Endothelial cell of umbilical vein (primary cell): ENCODE measurements at regions not wholly inside any gene's neighbourhood (a gene's known extent, or its start where the extent isn't known, plus 50 kb on each side); places are given as distances from the start of the nearest gene placed in this dataset.

Experiments used
- BruUV-seq: library from RNA; stranded (reverse); fragments of 400-500 nt; replicated peaks from 2 replicates; lab custom pipeline; 2021; lab: Mats Ljungman, UMichigan
- CTCF ChIA-PET: fragments of 300-600, 350-600 bp; sonication (Branson Sonifier 250); formaldehyde crosslinking; loops from one replicate; lab custom pipeline; 2021; ENCODE audit warnings: antibody characterized with exemption, inconsistent platforms; lab: Charles Lee
- POLR2A ChIA-PET: fragments of 300-600, 350-600 bp; sonication (Branson Sonifier 250); formaldehyde crosslinking; loops from one replicate; lab custom pipeline; 2021; ENCODE audit warnings: antibody characterized with exemption, inconsistent platforms; lab: Charles Lee
- DNase-seq: peaks from one replicate; pipeline ENCODE4 v3.0.0-alpha.2; 2011; ENCODE audit warnings: low read depth, low spot score
- FAIRE-seq: peaks from 2 replicates; lab custom pipeline; 2011; peaks lifted over from hg19 to GRCh38; lab: Jason Lieb, UNC
- H2AFZ ChIP-seq: 2 replicates; pipeline ENCODE4 v1.6.0; 2012; ENCODE audit warnings: low read depth, low read length, control low read depth, inconsistent platforms
- H3K27ac ChIP-seq: 2 replicates; pipeline ENCODE4 v1.5.1; 2011; ENCODE audit warnings: low read depth, mild to moderate bottlenecking, control low read depth, low read length, moderate library complexity; ENCODE audit not compliant: insufficient read depth
- H3K27me3 ChIP-seq, 2 experiments: 2 replicates each; pipeline versions ENCODE4 v1.6.0 to v1.6.1; 2011; ENCODE audit warnings: low read length in 2 of 2, mixed read lengths in 1 of 2; ENCODE audit not compliant: control insufficient read depth in 2 of 2, insufficient read depth in 2 of 2
- H3K36me3 ChIP-seq, 2 experiments: 2 replicates in 1 of 2; 3 replicates in 1 of 2; pipeline ENCODE4 v1.5.1; 2011; ENCODE audit warnings: low read length in 2 of 2, mild to moderate bottlenecking in 1 of 2, moderate library complexity in 1 of 2; ENCODE audit not compliant: control insufficient read depth in 2 of 2, insufficient read depth in 2 of 2; ENCODE audit errors: extremely low read depth in 1 of 2
- H3K4me1 ChIP-seq: 3 replicates; pipeline ENCODE4 v1.5.1; 2011; ENCODE audit warnings: mild to moderate bottlenecking, low read length; ENCODE audit not compliant: control insufficient read depth, insufficient read depth; ENCODE audit errors: extremely low read depth
- H3K4me2 ChIP-seq: 2 replicates; pipeline ENCODE4 v1.6.1; 2011; ENCODE audit warnings: low read length, control low read depth, mixed read lengths; ENCODE audit not compliant: insufficient read depth
- H3K4me3 ChIP-seq, 3 experiments: fragments of 200-600 bp in 1 of 3; sonication (generic), shearing (Covaris generic) in 1 of 3; replicated peaks in 1 of 3; 2 replicates each; pipeline ENCODE4 v1.5.1; 2011 to 2016; ENCODE audit warnings: control low read depth in 3 of 3, low read length in 3 of 3, mild to moderate bottlenecking in 2 of 3, inconsistent platforms in 1 of 3, low read depth in 1 of 3, moderate library complexity in 1 of 3; ENCODE audit not compliant: insufficient read depth in 1 of 3
- H3K79me2 ChIP-seq: 2 replicates; pipeline ENCODE4 v1.6.0; 2012; ENCODE audit warnings: low read length, inconsistent platforms; ENCODE audit not compliant: control insufficient read depth, insufficient read depth
- H3K9ac ChIP-seq: replicated peaks from 2 replicates; pipeline ENCODE3; 2011; ENCODE audit warnings: low read length, control low read depth; ENCODE audit not compliant: insufficient read depth; ENCODE audit errors: extremely low read depth
- H3K9me1 ChIP-seq: replicated peaks from 3 replicates; pipeline ENCODE4 v1.6.0; 2011; ENCODE audit warnings: mild to moderate bottlenecking, low read length; ENCODE audit not compliant: control insufficient read depth, insufficient read depth; ENCODE audit errors: extremely low read depth
- H3K9me3 ChIP-seq: replicated peaks from 2 replicates; pipeline ENCODE4 v1.5.1; 2012; ENCODE audit warnings: low read length, inconsistent platforms; ENCODE audit not compliant: control insufficient read depth, insufficient read depth
- H4K20me1 ChIP-seq: replicated peaks from 2 replicates; pipeline ENCODE3; 2011; ENCODE audit warnings: mild to moderate bottlenecking, low read length; ENCODE audit not compliant: control insufficient read depth, insufficient read depth; ENCODE audit errors: extremely low read depth
- FOS ChIP-seq: IDR thresholded peaks from 2 replicates; pipeline ENCODE4 v1.6.1; 2011; ENCODE audit warnings: mild to moderate bottlenecking, low read length, moderate library complexity, borderline replicate concordance; ENCODE audit not compliant: insufficient read depth
- GATA2 ChIP-seq: IDR thresholded peaks from 2 replicates; pipeline ENCODE4 v1.7.0; 2011; ENCODE audit warnings: low read depth, mild to moderate bottlenecking, moderate library complexity, mixed read lengths, low read length; ENCODE audit not compliant: insufficient read length, insufficient read depth
- JUN ChIP-seq: IDR thresholded peaks from 2 replicates; pipeline ENCODE4 v1.6.1; 2011; ENCODE audit warnings: borderline replicate concordance, low read depth; ENCODE audit not compliant: insufficient read length, insufficient read depth
- MYC ChIP-seq: IDR thresholded peaks from one replicate; pipeline ENCODE4 v1.6.1; 2011; ENCODE audit warnings: mild to moderate bottlenecking, low read depth, low read length
- POLR2A ChIP-seq: IDR thresholded peaks from 2 replicates; pipeline ENCODE4 v1.6.1; 2012; ENCODE audit warnings: low read depth, mild to moderate bottlenecking, control low read depth, low read length
- POLR2AphosphoS5 ChIP-seq: IDR thresholded peaks from 2 replicates; pipeline ENCODE4 v1.6.1; 2012; ENCODE audit warnings: low read depth, mild to moderate bottlenecking, control low read depth, low read length, moderate library complexity; ENCODE audit not compliant: insufficient read depth
- dilution Hi-C: fragments of 300-500 bp; cut with MboI; formaldehyde crosslinking; loops from one replicate; pipeline ENCODE4 v1.15.0; 2019; ENCODE audit warnings: low sequenced_read_pairs; ENCODE audit not compliant: extremely low pct_ligation_motif_present
- intact Hi-C: fragments of 100-400 bp; cut with micrococcal nuclease; formaldehyde crosslinking; loops from one replicate; pipeline ENCODE4 v1.10.0; 2022
- TF ChIP-seq, protein P1 (sequence below): IDR thresholded peaks from 2 replicates; pipeline ENCODE4 v1.6.1; 2011; ENCODE audit not compliant: insufficient read depth, insufficient read length
- TF ChIP-seq, protein P2 (sequence below), 2 donors: IDR thresholded peaks; 1 replicate in 1 of 2; 2 replicates in 1 of 2; pipeline ENCODE4 v1.5.1; 2011; ENCODE audit warnings: low read length in 2 of 2, mild to moderate bottlenecking in 2 of 2, moderate library complexity in 2 of 2, control low read depth in 1 of 2, inconsistent platforms in 1 of 2, low read depth in 1 of 2; ENCODE audit not compliant: insufficient read depth in 1 of 2; ENCODE audit errors: extremely low read depth in 1 of 2

DNA sequence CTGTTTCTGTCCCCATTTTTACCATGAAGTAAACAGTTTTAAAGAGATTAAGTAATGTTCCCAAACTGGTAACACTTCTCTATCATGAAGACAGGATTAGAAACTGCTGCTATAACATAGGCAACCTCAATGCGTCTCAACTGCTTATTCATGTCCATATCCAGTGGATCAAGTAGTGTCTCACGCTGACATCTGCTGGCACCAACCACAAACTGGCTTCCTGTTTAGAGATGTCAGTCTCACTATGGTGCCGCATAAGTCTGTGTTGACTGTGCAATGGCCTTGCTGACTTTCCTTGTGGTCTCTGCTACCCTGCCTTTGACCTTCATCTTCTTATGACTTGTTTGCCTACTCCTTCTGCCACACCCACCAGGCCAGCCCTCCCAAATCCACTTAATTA, 369.6 kb upstream of the DPP6 start:
- DNase-seq (no peak), FAIRE-seq (no peak)
- Histone ChIP-seq H3K79me2 (no peaks in the 10 kb centered on the region), H3K9me1 (no peaks in the 10 kb centered on the region), H3K9ac (no peak overlapping the region), H3K36me3 (no peaks in the 10 kb centered on the region), H3K27me3 (no peaks in the 10 kb centered on the region), H4K20me1 (no peaks in the 10 kb centered on the region), H3K9me3 (peaks cover 4% of the 10 kb centered on the region), H3K4me3 (no peak overlapping the region), H3K4me2 (no peak overlapping the region), H3K27ac (no peak overlapping the region), H2AFZ (no peak overlapping the region), H3K4me1 (no peaks in the 10 kb centered on the region)
- no TSS peak for BruUV-seq
- dilution Hi-C loops (no loop called here), intact Hi-C loops (no loop called here)
- ChIA-PET CTCF (no interaction called here), POLR2A (no interaction called here)
- TF ChIP-seq FOS (no peak), GATA2 (no peak), POLR2A (no peak), POLR2AphosphoS5 (no peak), MYC (no peak), JUN (no peak)
- TF ChIP-seq, protein P1, sequence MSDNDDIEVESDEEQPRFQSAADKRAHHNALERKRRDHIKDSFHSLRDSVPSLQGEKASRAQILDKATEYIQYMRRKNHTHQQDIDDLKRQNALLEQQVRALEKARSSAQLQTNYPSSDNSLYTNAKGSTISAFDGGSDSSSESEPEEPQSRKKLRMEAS, result no peak

DNA sequence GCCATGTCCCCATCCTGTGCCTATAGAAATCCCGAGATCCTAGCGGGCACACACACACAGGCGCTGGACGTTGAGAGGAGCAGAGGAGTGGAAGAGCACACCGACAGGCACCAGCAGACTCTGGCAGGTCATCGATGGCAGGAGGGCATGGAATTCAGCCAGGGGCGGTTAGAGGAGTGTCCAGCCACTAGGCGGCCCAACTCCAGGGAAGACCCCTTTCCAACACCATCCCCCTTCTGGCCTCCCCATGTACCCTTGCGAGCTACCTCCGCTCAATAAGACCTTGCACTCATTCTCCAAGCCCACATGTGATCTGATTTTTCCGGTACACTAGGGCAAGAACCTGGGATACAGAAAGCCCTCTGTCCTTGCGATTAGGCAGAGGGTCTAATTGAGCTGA, 356.0 kb upstream of the DPP6 start:
- no peaks in the 10 kb centered on the region for H3K27me3 ChIP-seq
- H3K9me3 ChIP-seq, result peaks cover 9% of the 10 kb centered on the region
- FAIRE-seq (no peak), DNase-seq (no peak)
- ChIA-PET POLR2A (no interaction called here), CTCF (no interaction called here)
- H3K79me2 ChIP-seq, result no peaks in the 10 kb centered on the region
- no peak overlapping the region for H3K27ac ChIP-seq
- no peak overlapping the region for H3K4me3 ChIP-seq
- TF ChIP-seq, protein P2, sequence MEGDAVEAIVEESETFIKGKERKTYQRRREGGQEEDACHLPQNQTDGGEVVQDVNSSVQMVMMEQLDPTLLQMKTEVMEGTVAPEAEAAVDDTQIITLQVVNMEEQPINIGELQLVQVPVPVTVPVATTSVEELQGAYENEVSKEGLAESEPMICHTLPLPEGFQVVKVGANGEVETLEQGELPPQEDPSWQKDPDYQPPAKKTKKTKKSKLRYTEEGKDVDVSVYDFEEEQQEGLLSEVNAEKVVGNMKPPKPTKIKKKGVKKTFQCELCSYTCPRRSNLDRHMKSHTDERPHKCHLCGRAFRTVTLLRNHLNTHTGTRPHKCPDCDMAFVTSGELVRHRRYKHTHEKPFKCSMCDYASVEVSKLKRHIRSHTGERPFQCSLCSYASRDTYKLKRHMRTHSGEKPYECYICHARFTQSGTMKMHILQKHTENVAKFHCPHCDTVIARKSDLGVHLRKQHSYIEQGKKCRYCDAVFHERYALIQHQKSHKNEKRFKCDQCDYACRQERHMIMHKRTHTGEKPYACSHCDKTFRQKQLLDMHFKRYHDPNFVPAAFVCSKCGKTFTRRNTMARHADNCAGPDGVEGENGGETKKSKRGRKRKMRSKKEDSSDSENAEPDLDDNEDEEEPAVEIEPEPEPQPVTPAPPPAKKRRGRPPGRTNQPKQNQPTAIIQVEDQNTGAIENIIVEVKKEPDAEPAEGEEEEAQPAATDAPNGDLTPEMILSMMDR (IDR thresholded peaks at IDR 0.05; ENCODE audit: extremely low read depth in 1 of 2, insufficient read depth in 1 of 2, low read depth in 1 of 2, low read length in 2 of 2), result no peak
- TF ChIP-seq FOS (no peak), GATA2 (no peak), MYC (no peak), POLR2A (no peak), POLR2AphosphoS5 (no peak)
- intact Hi-C loops (no loop called here), dilution Hi-C loops (no loop called here)
- H3K4me2 ChIP-seq, result no peak overlapping the region
- no peaks in the 10 kb centered on the region for H3K4me1 ChIP-seq
- H3K9me1 ChIP-seq, result no peaks in the 10 kb centered on the region
- no peaks in the 10 kb centered on the region for H3K36me3 ChIP-seq
- H3K9ac ChIP-seq, result no peak overlapping the region
- no peaks in the 10 kb centered on the region for H4K20me1 ChIP-seq
- no peak overlapping the region for H2AFZ ChIP-seq
- no TSS peak for BruUV-seq
